T-cell (primary cell): ENCODE measurements at regions not wholly inside any gene's neighbourhood (a gene's known extent, or its start where the extent isn't known, plus 50 kb on each side); places are given as distances from the start of the nearest gene placed in this dataset.

Source experiments
- ATAC-seq, 4 experiments: fragments of 200-7000 bp in 3 of 4; fragments of 150-1000 bp in 1 of 4; cut with Tn5 transposase; replicated peaks in 1 of 4; 1 replicate in 3 of 4; 2 replicates in 1 of 4; pipeline ENCODE4 v1.10.0; 2021; ENCODE audit warnings: moderate library complexity in 3 of 4, mild to moderate bottlenecking in 2 of 4, moderate number of reproducible peaks in 1 of 4
- CTCF ChIA-PET, 2 donors: fragments of 300-600 bp; sonication (Branson Sonifier 250); formaldehyde crosslinking; loops; one replicate each; lab custom pipeline; 2022; ENCODE audit warnings: antibody characterized with exemption in 2 of 2; lab: Charles Lee
- POLR2A ChIA-PET, 2 donors: fragments of 300-600 bp; sonication (Branson Sonifier 250); formaldehyde crosslinking; loops; one replicate each; lab custom pipeline; 2022; ENCODE audit warnings: antibody characterized with exemption in 2 of 2; lab: Charles Lee
- DNase-seq, 35 experiments: peaks; one replicate each; pipeline versions ENCODE4 v3.0.0 to v3.0.0-alpha.2; 2013 to 2023
- H3K27ac ChIP-seq: one replicate; pipeline ENCODE4 v1.5.1; 2013; ENCODE audit warnings: low read length
- H3K27me3 ChIP-seq, 2 experiments: replicated peaks in 1 of 2; 1 replicate in 1 of 2; 2 replicates in 1 of 2; pipeline versions ENCODE4 v1.6.1 to v1.7.0; 2013; ENCODE audit warnings: low read length in 1 of 2, mixed read lengths in 1 of 2; ENCODE audit not compliant: control insufficient read depth in 2 of 2, insufficient read depth in 2 of 2; ENCODE audit errors: extremely low read depth in 1 of 2
- H3K36me3 ChIP-seq, 2 donors: 1 replicate in 1 of 2; 2 replicates in 1 of 2; pipeline versions ENCODE4 v1.6.1 to v1.7.0; 2013; ENCODE audit warnings: low read length in 1 of 2; ENCODE audit not compliant: control insufficient read depth in 2 of 2, insufficient read depth in 1 of 2; ENCODE audit errors: extremely low read depth in 1 of 2
- H3K4me1 ChIP-seq, 2 experiments: 1 replicate in 1 of 2; 2 replicates in 1 of 2; pipeline versions ENCODE4 v1.6.1 to v1.7.0; 2013; ENCODE audit warnings: low read length in 2 of 2, mixed read lengths in 1 of 2; ENCODE audit not compliant: insufficient read depth in 2 of 2, control insufficient read depth in 1 of 2; ENCODE audit errors: extremely low read depth in 1 of 2
- H3K4me3 ChIP-seq, 2 donors: 1 replicate in 1 of 2; 2 replicates in 1 of 2; pipeline versions ENCODE4 v1.5.1 to v1.7.0; 2013; ENCODE audit warnings: mild to moderate bottlenecking in 2 of 2, low read length in 1 of 2, moderate library complexity in 1 of 2; ENCODE audit not compliant: control insufficient read depth in 1 of 2; ENCODE audit errors: extremely low read depth in 1 of 2
- H3K9me3 ChIP-seq: 2 replicates; pipeline ENCODE4 v1.7.0; 2013
- H3K27ac Mint-ChIP-seq, 2 donors: one replicate each; pipeline ENCODE4 v1.8.0; 2020 to 2021; ENCODE audit warnings: mild to moderate bottlenecking in 2 of 2, mixed read lengths in 2 of 2
- H3K27me3 Mint-ChIP-seq, 2 donors: one replicate each; pipeline ENCODE4 v1.8.0; 2021 to 2022; ENCODE audit warnings: mixed read lengths in 2 of 2
- H3K36me3 Mint-ChIP-seq: one replicate; pipeline ENCODE4 v1.8.0; 2021; ENCODE audit warnings: mixed read lengths
- H3K4me1 Mint-ChIP-seq, 3 donors: one replicate each; pipeline ENCODE4 v1.8.0; 2020 to 2022; ENCODE audit warnings: mixed read lengths in 3 of 3, mild to moderate bottlenecking in 1 of 3
- H3K4me3 Mint-ChIP-seq, 3 donors: one replicate each; pipeline ENCODE4 v1.8.0; 2020 to 2022; ENCODE audit warnings: mild to moderate bottlenecking in 3 of 3, mixed read lengths in 3 of 3, moderate library complexity in 3 of 3
- H3K9me3 Mint-ChIP-seq, 3 donors: one replicate each; pipeline ENCODE4 v1.8.0; 2020 to 2022; ENCODE audit warnings: mixed read lengths in 3 of 3
- WGBS: methylation state at CpG from one replicate; pipeline ENCODE4 v1.1.5; 2013; ENCODE audit warnings: missing lambda C conversion rate; ENCODE audit not compliant: insufficient coverage; 5-methylcytosine and 5-hydroxymethylcytosine counted together

DNA sequence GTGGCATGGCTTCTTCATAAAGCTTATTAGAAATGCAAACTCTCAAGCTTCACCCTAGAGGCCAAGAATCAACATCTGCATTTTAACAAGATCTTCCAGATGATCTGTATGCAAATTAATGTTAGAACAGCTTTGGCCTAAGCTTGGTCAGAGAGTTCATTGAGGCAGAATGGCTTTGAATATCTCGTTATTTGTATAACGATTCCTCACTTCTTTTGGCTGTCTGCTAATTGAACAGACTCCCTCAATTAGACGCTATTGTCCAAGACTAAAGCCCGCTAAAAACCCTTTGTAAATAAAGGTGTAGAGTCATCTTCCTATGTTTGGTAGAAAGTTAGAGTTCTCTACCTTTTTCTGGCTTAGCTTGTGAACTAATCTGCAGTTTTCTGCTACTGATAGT lies 1453.7 kb downstream of the CDH8 start:
- no peaks in the 10 kb centered on the region for H3K27me3 ChIP-seq
- H3K4me3 ChIP-seq: no peak overlapping the region
- POLR2A ChIA-PET: no interaction called here
- H3K9me3 ChIP-seq: no peaks in the 10 kb centered on the region
- no peaks in the 10 kb centered on the region for H3K4me1 ChIP-seq
- WGBS: no CpG with 5 or more reads among the region's 4 CpGs
- ATAC-seq (no peak), DNase-seq (no peak)
- Mint-ChIP-seq H3K27ac (no peak overlapping the region), H3K27me3 (no peaks in the 10 kb centered on the region), H3K4me3 (no peak overlapping the region), H3K36me3 (no peaks in the 10 kb centered on the region), H3K4me1 (no peaks in the 10 kb centered on the region), H3K9me3 (peaks cover 20 to 37% (median 32%) of the 10 kb centered on the region in 3 donors)
- H3K27ac ChIP-seq: no peak overlapping the region
- no peaks in the 10 kb centered on the region for H3K36me3 ChIP-seq
- CTCF ChIA-PET: no interaction called here

DNA sequence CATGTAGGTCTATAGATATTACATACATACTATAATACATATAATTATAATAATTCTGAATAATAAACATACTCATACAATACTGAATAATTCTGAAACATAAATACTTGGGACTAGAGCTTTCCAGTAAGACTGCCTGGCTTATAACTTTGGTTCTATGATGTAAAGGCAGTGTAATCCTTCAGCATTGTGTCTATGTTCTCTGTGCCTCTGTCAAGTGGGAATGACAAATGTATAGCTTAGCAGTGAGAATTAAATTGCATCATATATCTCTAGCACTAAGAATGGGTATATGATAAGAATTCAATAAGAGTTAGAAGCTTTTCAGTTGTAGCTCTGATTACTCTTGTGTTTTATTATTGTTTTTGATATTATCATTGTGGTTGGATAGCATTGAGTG lies 1469.3 kb downstream of the CDH8 start:
- H3K36me3 Mint-ChIP-seq: no peaks in the 10 kb centered on the region
- no peak for DNase-seq
- no peak overlapping the region for H3K27ac Mint-ChIP-seq
- Histone ChIP-seq H3K27ac (no peak overlapping the region), H3K4me1 (no peaks in the 10 kb centered on the region), H3K27me3 (no peaks in the 10 kb centered on the region), H3K36me3 (no peaks in the 10 kb centered on the region), H3K4me3 (no peak overlapping the region), H3K9me3 (peaks cover 5% of the 10 kb centered on the region)
- peaks cover 23 to 48% (median 25%) of the 10 kb centered on the region in 3 donors for H3K9me3 Mint-ChIP-seq
- ChIA-PET POLR2A (no interaction called here), CTCF (no interaction called here)
- no peaks in the 10 kb centered on the region for H3K4me1 Mint-ChIP-seq
- H3K4me3 Mint-ChIP-seq: no peak overlapping the region
- no peak for ATAC-seq
- no peaks in the 10 kb centered on the region for H3K27me3 Mint-ChIP-seq

DNA sequence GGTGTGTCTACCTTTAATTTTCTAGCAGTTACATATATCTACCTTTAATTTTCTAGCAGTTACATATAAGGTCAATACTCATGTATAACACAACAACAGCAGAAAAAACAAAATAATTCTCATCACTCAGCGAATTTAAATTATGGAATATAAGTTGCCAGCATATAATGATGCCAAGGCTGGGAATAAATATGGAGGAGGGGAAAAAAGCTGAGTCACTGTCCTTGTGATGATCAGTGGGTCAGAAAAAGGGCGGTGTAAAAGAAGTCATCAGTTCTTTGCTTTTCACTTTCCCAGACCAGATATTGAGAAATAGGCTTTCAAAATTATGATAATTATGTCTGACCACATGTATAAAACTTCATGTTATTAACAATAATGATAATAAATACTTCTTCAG lies 1471.7 kb downstream of the CDH8 start:
- Histone ChIP-seq H3K4me3 (no peak overlapping the region), H3K27ac (no peak overlapping the region), H3K36me3 (no peaks in the 10 kb centered on the region), H3K9me3 (peaks cover 5% of the 10 kb centered on the region), H3K27me3 (no peaks in the 10 kb centered on the region), H3K4me1 (no peaks in the 10 kb centered on the region)
- Mint-ChIP-seq H3K27ac (no peak overlapping the region), H3K9me3 (peaks cover 21 to 44% (median 24%) of the 10 kb centered on the region in 3 donors), H3K27me3 (no peaks in the 10 kb centered on the region), H3K4me1 (no peaks in the 10 kb centered on the region), H3K36me3 (no peaks in the 10 kb centered on the region), H3K4me3 (no peak overlapping the region)
- WGBS: no CpG with 5 or more reads among the region's 2 CpGs
- DNase-seq (no peak), ATAC-seq (no peak)
- POLR2A ChIA-PET: interaction anchor here in 1 of 2 donors (0.6 kb wide), 1 partner anchor 66 kb away, joined by 3 read pairs; no protein-coding TSS in a partner anchor
- CTCF ChIA-PET: no interaction called here

- no peaks in the 10 kb centered on the region for H3K27me3 ChIP-seq
These were observed 1473.1 kb downstream of the CDH8 start for GRCh38 chr16:60563166-60563565.

GRCh38 chr16:60558936-60559335 lies 1477.3 kb downstream of the CDH8 start:
- Histone ChIP-seq H3K4me3 (no peak overlapping the region), H3K27me3 (no peaks in the 10 kb centered on the region), H3K4me1 (no peaks in the 10 kb centered on the region), H3K9me3 (peaks cover 5% of the 10 kb centered on the region), H3K27ac (no peak overlapping the region), H3K36me3 (no peaks in the 10 kb centered on the region)
- no peaks in the 10 kb centered on the region for H3K4me1 Mint-ChIP-seq
- H3K36me3 Mint-ChIP-seq: no peaks in the 10 kb centered on the region
- peaks cover 20 to 40% (median 30%) of the 10 kb centered on the region in 3 donors for H3K9me3 Mint-ChIP-seq
- no peak overlapping the region for H3K27ac Mint-ChIP-seq
- H3K27me3 Mint-ChIP-seq: no peaks in the 10 kb centered on the region
- DNase-seq: no peak
- no peak for ATAC-seq
- no peak overlapping the region for H3K4me3 Mint-ChIP-seq
- ChIA-PET POLR2A (no interaction called here), CTCF (no interaction called here)
- no CpG with 5 or more reads among the region's 1 CpG for WGBS

More at GRCh38 chr16:60563166-60563565, 1473.1 kb downstream of the CDH8 start:
- Mint-ChIP-seq H3K4me1 (no peaks in the 10 kb centered on the region), H3K4me3 (no peak overlapping the region), H3K27ac (no peak overlapping the region), H3K27me3 (no peaks in the 10 kb centered on the region), H3K36me3 (no peaks in the 10 kb centered on the region), H3K9me3 (peaks cover 23 to 43% (median 24%) of the 10 kb centered on the region in 3 donors)
- H3K9me3 ChIP-seq: peaks cover 7% of the 10 kb centered on the region
- CTCF ChIA-PET: no interaction called here
- no peaks in the 10 kb centered on the region for H3K4me1 ChIP-seq
- H3K27ac ChIP-seq: no peak overlapping the region
- H3K36me3 ChIP-seq: no peaks in the 10 kb centered on the region
- DNase-seq: no peak
- no peak overlapping the region for H3K4me3 ChIP-seq
- POLR2A ChIA-PET: no interaction called here
- ATAC-seq: no peak

- Mint-ChIP-seq H3K4me1 (no peaks in the 10 kb centered on the region), H3K27me3 (no peaks in the 10 kb centered on the region), H3K9me3 (peaks cover 18 to 44% (median 35%) of the 10 kb centered on the region in 3 donors), H3K27ac (no peak overlapping the region), H3K4me3 (no peak overlapping the region), H3K36me3 (no peaks in the 10 kb centered on the region)
- H3K27me3 ChIP-seq: no peaks in the 10 kb centered on the region
- CTCF ChIA-PET: no interaction called here
- no peak overlapping the region for H3K27ac ChIP-seq
- ATAC-seq (no peak), DNase-seq (no peak)
- no peak overlapping the region for H3K4me3 ChIP-seq
- POLR2A ChIA-PET: no interaction called here
- H3K36me3 ChIP-seq: no peaks in the 10 kb centered on the region
- H3K4me1 ChIP-seq: no peaks in the 10 kb centered on the region
- H3K9me3 ChIP-seq: no peaks in the 10 kb centered on the region
- no CpG with 5 or more reads among the region's 3 CpGs for WGBS
These were observed 1483.0 kb downstream of the CDH8 start for GRCh38 chr16:60553090-60553757.

DNA sequence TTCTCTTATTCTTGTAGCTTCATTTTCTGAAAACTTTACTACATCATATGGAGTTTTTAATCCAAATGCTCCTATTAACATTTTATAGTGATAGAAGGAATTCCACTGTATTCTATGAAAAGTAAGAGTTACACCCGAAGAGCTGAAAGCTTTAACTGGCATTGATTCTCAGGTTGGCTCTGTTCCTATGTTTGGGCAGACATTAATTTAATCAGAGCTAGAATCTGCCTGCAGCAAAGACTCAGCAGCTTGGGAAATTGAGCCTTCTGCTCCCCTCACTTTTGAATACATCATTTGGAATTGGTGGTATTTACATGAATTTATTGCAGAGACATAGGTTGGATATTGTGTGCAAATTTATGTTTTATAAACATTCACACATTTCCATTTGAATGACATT lies 1494.7 kb downstream of the CDH8 start:
- Mint-ChIP-seq H3K4me3 (no peak overlapping the region), H3K4me1 (no peaks in the 10 kb centered on the region), H3K27ac (no peak overlapping the region), H3K36me3 (no peaks in the 10 kb centered on the region), H3K9me3 (peaks cover 11 to 43% (median 20%) of the 10 kb centered on the region in 3 donors), H3K27me3 (no peaks in the 10 kb centered on the region)
- POLR2A ChIA-PET: no interaction called here
- no CpG with 5 or more reads among the region's 1 CpG for WGBS
- Histone ChIP-seq H3K4me1 (no peaks in the 10 kb centered on the region), H3K9me3 (peaks cover 5% of the 10 kb centered on the region), H3K36me3 (no peaks in the 10 kb centered on the region), H3K27me3 (no peaks in the 10 kb centered on the region), H3K27ac (no peak overlapping the region), H3K4me3 (no peak overlapping the region)
- DNase-seq: no peak
- CTCF ChIA-PET: no interaction called here
- ATAC-seq: no peak
